SK-N-SH (cell line): ENCODE measurements at regions not wholly inside any gene's neighbourhood (a gene's known extent, or its start where the extent isn't known, plus 50 kb on each side); places are given as distances from the start of the nearest gene placed in this dataset.

ENCODE experiments used
- CTCF ChIA-PET: fragments of 300-600, 350-600 bp; formaldehyde crosslinking; extraction: SDS; loops from one replicate; lab custom pipeline; 2021; lab: Yijun Ruan, JAX
- POLR2A ChIA-PET: fragments of 350-600 bp; sonication (Branson Sonifier 250); formaldehyde crosslinking; extraction: SDS; loops from one replicate; lab custom pipeline; 2020; ENCODE audit warnings: antibody characterized with exemption, inconsistent platforms; lab: Yijun Ruan, JAX
- DNase-seq: peaks from one replicate; pipeline ENCODE4 v3.0.0; 2012
- H2AFZ ChIP-seq: fragments of 200-600 bp; sonication (generic); 2 replicates; pipeline ENCODE4 v1.8.1; 2016; ENCODE audit warnings: antibody characterized with exemption, mild to moderate bottlenecking, low read depth
- H3F3A ChIP-seq: fragments of 200-600 bp; sonication (generic); replicated peaks from 2 replicates; pipeline ENCODE3; 2016; ENCODE audit warnings: antibody characterized with exemption, mild to moderate bottlenecking; ENCODE audit not compliant: insufficient read depth
- H3K27ac ChIP-seq, 2 experiments: fragments of 200-500 bp in 1 of 2; fragments of 200-600 bp in 1 of 2; sonication (Bioruptor generic) in 1 of 2; sonication (generic), shearing (Covaris generic) in 1 of 2; 2 replicates each; pipeline versions ENCODE4 v1.5.1 to v1.6.1; 2014 to 2016; ENCODE audit warnings: low read depth in 2 of 2, inconsistent platforms in 1 of 2, low read length in 1 of 2, mild to moderate bottlenecking in 1 of 2, mixed read lengths in 1 of 2
- H3K27me3 ChIP-seq: fragments of 200-600 bp; sonication (generic), shearing (Covaris generic); 2 replicates; pipeline ENCODE4 v1.6.1; 2016; ENCODE audit warnings: mixed run types; ENCODE audit not compliant: insufficient read depth
- H3K36me3 ChIP-seq, 2 experiments: fragments of 200-500 bp in 1 of 2; fragments of 200-600 bp in 1 of 2; sonication (Bioruptor generic) in 1 of 2; sonication (generic) in 1 of 2; replicated peaks in 1 of 2; 2 replicates each; pipeline versions ENCODE3 to v1.5.1; 2014 to 2016; ENCODE audit warnings: low read length in 1 of 2, mild to moderate bottlenecking in 1 of 2; ENCODE audit not compliant: insufficient read depth in 2 of 2, control insufficient read depth in 1 of 2
- H3K4me1 ChIP-seq, 2 experiments: fragments of 200-500 bp in 1 of 2; fragments of 200-600 bp in 1 of 2; sonication (Bioruptor generic) in 1 of 2; sonication (generic), shearing (Covaris generic) in 1 of 2; 2 replicates each; pipeline versions ENCODE4 v1.5.1 to v1.6.1; 2014 to 2016; ENCODE audit warnings: low read depth in 1 of 2, low read length in 1 of 2, mixed run types in 1 of 2; ENCODE audit not compliant: insufficient read depth in 2 of 2, control insufficient read depth in 1 of 2
- H3K4me2 ChIP-seq: fragments of 200-600 bp; sonication (generic), shearing (Covaris generic); 2 replicates; pipeline ENCODE4 v1.6.1; 2017; ENCODE audit warnings: mixed run types
- H3K4me3 ChIP-seq, 2 experiments: fragments of 200-500 bp in 1 of 2; fragments of 200-600 bp in 1 of 2; sonication (Bioruptor generic) in 1 of 2; sonication (generic), shearing (Covaris generic) in 1 of 2; 2 replicates each; pipeline versions ENCODE4 v1.5.1 to v1.8.1; 2014 to 2016; ENCODE audit warnings: low read depth in 2 of 2, inconsistent platforms in 1 of 2, low read length in 1 of 2, mild to moderate bottlenecking in 1 of 2, mixed read lengths in 1 of 2, moderate library complexity in 1 of 2
- H3K79me2 ChIP-seq: fragments of 200-600 bp; sonication (generic); 2 replicates; pipeline ENCODE4 v1.8.1; 2017; ENCODE audit warnings: mild to moderate bottlenecking; ENCODE audit not compliant: insufficient read depth
- H3K9ac ChIP-seq: fragments of 200-600 bp; sonication (generic); 2 replicates; pipeline ENCODE4 v1.6.1; 2017; ENCODE audit warnings: mixed run types
- H3K9me2 ChIP-seq: fragments of 200-600 bp; sonication (generic); 2 replicates; pipeline ENCODE4 v1.6.1; 2017; ENCODE audit warnings: mixed run types
- H3K9me3 ChIP-seq: fragments of 200-600 bp; sonication (generic); 2 replicates; pipeline ENCODE4 v1.6.1; 2017; ENCODE audit warnings: mixed run types, mild to moderate bottlenecking, moderate library complexity
- H4K20me1 ChIP-seq: fragments of 200-600 bp; sonication (generic); 2 replicates; pipeline ENCODE4 v1.6.1; 2017; ENCODE audit warnings: mild to moderate bottlenecking, mixed run types; ENCODE audit not compliant: insufficient read depth
- CHD2 ChIP-seq: fragments of 150-350 bp; IDR thresholded peaks from 2 replicates; pipeline ENCODE4 v1.6.1; 2018; ENCODE audit warnings: low read length; ENCODE audit not compliant: partially characterized antibody
- FOSL2 ChIP-seq: IDR thresholded peaks from 2 replicates; pipeline ENCODE4 v1.4.0; 2012; ENCODE audit warnings: low read depth, mild to moderate bottlenecking, moderate library complexity, borderline replicate concordance
- FOXM1 ChIP-seq: IDR thresholded peaks from 2 replicates; pipeline ENCODE4 v1.4.0; 2012; ENCODE audit warnings: low read depth, mild to moderate bottlenecking
- GATA2 ChIP-seq: sonication (generic); formaldehyde crosslinking; IDR thresholded peaks from 2 replicates; pipeline ENCODE4 v1.5.0; 2020; ENCODE audit warnings: mild to moderate bottlenecking, missing genetic modification reagents
- MAX ChIP-seq: IDR thresholded peaks from 2 replicates; pipeline ENCODE4 v1.4.0; 2012; ENCODE audit warnings: low read depth
- MEF2A ChIP-seq: IDR thresholded peaks from 2 replicates; pipeline ENCODE4 v1.4.0; 2012; ENCODE audit warnings: low read depth, borderline replicate concordance
- NFIC ChIP-seq: IDR thresholded peaks from 2 replicates; pipeline ENCODE4 v1.4.0; 2012; ENCODE audit warnings: borderline replicate concordance
- NRF1 ChIP-seq: IDR thresholded peaks from 2 replicates; pipeline ENCODE4 v1.6.1; 2012; ENCODE audit warnings: low read depth, mild to moderate bottlenecking, low read length
- PBX3 ChIP-seq: IDR thresholded peaks from 2 replicates; pipeline ENCODE4; 2012
- RAD21 ChIP-seq: IDR thresholded peaks from 2 replicates; pipeline ENCODE4 v1.6.1; 2012; ENCODE audit warnings: mild to moderate bottlenecking, low read length
- RCOR1 ChIP-seq: fragments of 150-350 bp; IDR thresholded peaks from 2 replicates; pipeline ENCODE4 v1.6.1; 2017; ENCODE audit warnings: antibody characterized with exemption, low read length
- SMC3 ChIP-seq: IDR thresholded peaks from 2 replicates; pipeline ENCODE4 v1.6.1; 2012; ENCODE audit warnings: low read depth, low read length, improper control_type of control experiment
- TAF1 ChIP-seq: IDR thresholded peaks from 2 replicates; pipeline ENCODE4 v1.6.1; 2012; ENCODE audit warnings: low read depth, mild to moderate bottlenecking, low read length, moderate library complexity, borderline replicate concordance
- TCF12 ChIP-seq: IDR thresholded peaks from 2 replicates; pipeline ENCODE4 v1.4.0; 2012
- TEAD4 ChIP-seq: IDR thresholded peaks from 2 replicates; pipeline ENCODE4 v1.4.0; 2012; ENCODE audit warnings: mild to moderate bottlenecking, borderline replicate concordance; ENCODE audit not compliant: insufficient read depth
- USF2 ChIP-seq: fragments of 150-350 bp; IDR thresholded peaks from 2 replicates; pipeline ENCODE4 v1.6.1; 2017; ENCODE audit warnings: antibody characterized with exemption, low read length, low read depth, borderline replicate concordance
- ZBTB33 ChIP-seq: IDR thresholded peaks from 2 replicates; pipeline ENCODE4 v1.4.0; 2012; ENCODE audit warnings: low read depth, borderline replicate concordance
- WGBS: methylation state at CpG from one replicate; pipeline ENCODE4 v1.1.6; 2017; ENCODE audit warnings: low lambda C conversion rate; 5-methylcytosine and 5-hydroxymethylcytosine counted together
- TF ChIP-seq, protein P1 (sequence below): fragments of 200-600 bp; sonication (generic); IDR thresholded peaks from 2 replicates; pipeline ENCODE4 v1.6.1; 2017; ENCODE audit warnings: antibody characterized with exemption, mild to moderate bottlenecking, moderate library complexity

- TF ChIP-seq MEF2A (no peak), MAX (no peak), FOXM1 (no peak), TEAD4 (no peak), ZBTB33 (no peak), NFIC (no peak), TCF12 (no peak), USF2 (no peak), GATA2 (CRISPR knock-in tag) (no peak), PBX3 (no peak), TAF1 (no peak), NRF1 (no peak), SMC3 (no peak), RCOR1 (no peak), CHD2 (no peak), FOSL2 (no peak), RAD21 (no peak)
- TF ChIP-seq, protein P1, sequence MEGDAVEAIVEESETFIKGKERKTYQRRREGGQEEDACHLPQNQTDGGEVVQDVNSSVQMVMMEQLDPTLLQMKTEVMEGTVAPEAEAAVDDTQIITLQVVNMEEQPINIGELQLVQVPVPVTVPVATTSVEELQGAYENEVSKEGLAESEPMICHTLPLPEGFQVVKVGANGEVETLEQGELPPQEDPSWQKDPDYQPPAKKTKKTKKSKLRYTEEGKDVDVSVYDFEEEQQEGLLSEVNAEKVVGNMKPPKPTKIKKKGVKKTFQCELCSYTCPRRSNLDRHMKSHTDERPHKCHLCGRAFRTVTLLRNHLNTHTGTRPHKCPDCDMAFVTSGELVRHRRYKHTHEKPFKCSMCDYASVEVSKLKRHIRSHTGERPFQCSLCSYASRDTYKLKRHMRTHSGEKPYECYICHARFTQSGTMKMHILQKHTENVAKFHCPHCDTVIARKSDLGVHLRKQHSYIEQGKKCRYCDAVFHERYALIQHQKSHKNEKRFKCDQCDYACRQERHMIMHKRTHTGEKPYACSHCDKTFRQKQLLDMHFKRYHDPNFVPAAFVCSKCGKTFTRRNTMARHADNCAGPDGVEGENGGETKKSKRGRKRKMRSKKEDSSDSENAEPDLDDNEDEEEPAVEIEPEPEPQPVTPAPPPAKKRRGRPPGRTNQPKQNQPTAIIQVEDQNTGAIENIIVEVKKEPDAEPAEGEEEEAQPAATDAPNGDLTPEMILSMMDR, result no peak
- Histone ChIP-seq H3K27ac (no peak overlapping the region), H3K4me1 (no peaks in the 10 kb centered on the region), H3K79me2 (no peaks in the 10 kb centered on the region), H3K9me3 (no peaks in the 10 kb centered on the region), H2AFZ (no peak overlapping the region), H3K4me3 (no peak overlapping the region), H3K9ac (no peak overlapping the region), H3K27me3 (no peaks in the 10 kb centered on the region), H3K9me2 (no peaks in the 10 kb centered on the region), H4K20me1 (no peaks in the 10 kb centered on the region), H3K36me3 (no peaks in the 10 kb centered on the region), H3F3A (no peaks in the 10 kb centered on the region), H3K4me2 (no peak overlapping the region)
- POLR2A ChIA-PET, result no interaction called here
- 43% methylated on average over 4 of the region's 4 CpGs for WGBS
- no peak for DNase-seq
- CTCF ChIA-PET, result no interaction called here
Observed at GRCh38 chr18:10310626-10311025, 143.8 kb upstream of the APCDD1 start.
